ENCODE measurements at regions not wholly inside any gene's neighbourhood (a gene's known extent, or its start where the extent isn't known, plus 50 kb on each side); places are given as distances from the start of the nearest gene placed in this dataset.

- no peak overlapping the region for H3K4me3 ChIP-seq
- H2AFZ ChIP-seq: no peak overlapping the region
- no peaks in the 10 kb centered on the region for H3K27me3 ChIP-seq (ENCODE audit: insufficient read depth)
- H3K27ac Mint-ChIP-seq: no peak overlapping the region
- H3F3A ChIP-seq (replicated peaks; ENCODE audit: low read depth): no peaks in the 10 kb centered on the region
- H3K36me3 Mint-ChIP-seq (ENCODE audit: low read depth): no peaks in the 10 kb centered on the region
- DNase-seq (ENCODE audit: low spot score) (no peak), ATAC-seq (no peak)
- no peaks in the 10 kb centered on the region for H3K4me1 ChIP-seq (ENCODE audit: insufficient read depth)
- H3K9me3 Mint-ChIP-seq: no peaks in the 10 kb centered on the region
- H3K27ac ChIP-seq (ENCODE audit: low read depth): no peak overlapping the region
- no peaks in the 10 kb centered on the region for H4K20me1 ChIP-seq (replicated peaks; ENCODE audit: insufficient read depth)
- peaks cover 4% of the 10 kb centered on the region for H3K27me3 Mint-ChIP-seq (ENCODE audit: insufficient read depth, low read depth, poor library complexity)
- peaks cover 4% of the 10 kb centered on the region; the same call in 1 of the 3 replicates for H3K4me1 Mint-ChIP-seq
- H3K4me3 Mint-ChIP-seq: no peak overlapping the region
- no peak for TF ChIP-seq ZNF462 (CRISPR knock-in tag; IDR thresholded peaks at IDR 0.05)
- peaks cover 31% of the 10 kb centered on the region for H3K9me2 ChIP-seq (ENCODE audit: insufficient read depth)
- no peaks in the 10 kb centered on the region for H3K36me3 ChIP-seq (ENCODE audit: insufficient read depth)
- no peaks in the 10 kb centered on the region for H3K79me2 ChIP-seq (replicated peaks; ENCODE audit: insufficient read depth)
- no peak overlapping the region for H3K4me2 ChIP-seq
Measured at GRCh38 chr13:40254394-40254793, 412.0 kb downstream of the FOXO1 start.

- no peak overlapping the region for H3K4me3 ChIP-seq
- H3K9me3 Mint-ChIP-seq: no peaks in the 10 kb centered on the region
- H4K20me1 ChIP-seq (replicated peaks; ENCODE audit: insufficient read depth): no peaks in the 10 kb centered on the region
- no peak overlapping the region for H3K27ac Mint-ChIP-seq
- ATAC-seq: no peak
- no peak for DNase-seq (ENCODE audit: low spot score)
- H3K4me2 ChIP-seq: no peak overlapping the region
- no peaks in the 10 kb centered on the region for H3F3A ChIP-seq (replicated peaks; ENCODE audit: low read depth)
- H2AFZ ChIP-seq: no peak overlapping the region
- H3K27me3 ChIP-seq (ENCODE audit: insufficient read depth): no peaks in the 10 kb centered on the region
- H3K36me3 ChIP-seq (ENCODE audit: insufficient read depth): no peaks in the 10 kb centered on the region
- H3K27me3 Mint-ChIP-seq (ENCODE audit: insufficient read depth, low read depth, poor library complexity): peaks cover 4% of the 10 kb centered on the region
- no peak overlapping the region for H3K4me3 Mint-ChIP-seq
- H3K79me2 ChIP-seq (replicated peaks; ENCODE audit: insufficient read depth): no peaks in the 10 kb centered on the region
- no peaks in the 10 kb centered on the region for H3K4me1 ChIP-seq (ENCODE audit: insufficient read depth)
- H3K27ac ChIP-seq (ENCODE audit: low read depth): no peak overlapping the region
- H3K4me1 Mint-ChIP-seq: peaks cover 4% of the 10 kb centered on the region; the same call in 1 of the 3 replicates
- H3K36me3 Mint-ChIP-seq (ENCODE audit: low read depth): no peaks in the 10 kb centered on the region
- peaks cover 20% of the 10 kb centered on the region for H3K9me2 ChIP-seq (ENCODE audit: insufficient read depth)
- no peak for TF ChIP-seq CREB1 (CRISPR knock-in tag; IDR thresholded peaks at IDR 0.05; ENCODE audit: low read depth)
- no peak for TF ChIP-seq EZH2 (IDR thresholded peaks at IDR 0.05; ENCODE audit: low read depth, unreplicated experiment)
- TF ChIP-seq ETS1 (IDR thresholded peaks at IDR 0.05): no peak
- no peak for TF ChIP-seq REST (IDR thresholded peaks at IDR 0.05; ENCODE audit: unreplicated experiment)
Measured at GRCh38 chr13:40255551-40255950, 410.9 kb downstream of the FOXO1 start.

Data from GM23338 (cell line).